ENCODE measurements at regions not wholly inside any gene's neighbourhood (a gene's known extent, or its start where the extent isn't known, plus 50 kb on each side); places are given as distances from the start of the nearest gene placed in this dataset.

- peak overlapping the region; percentile 83 for H3K27ac ChIP-seq (ENCODE audit: low read length)
- peaks cover 39% of the 10 kb centered on the region for H3K4me1 ChIP-seq (ENCODE audit: low read length)
- peak overlapping the region; percentile 42 for H3K4me2 ChIP-seq (ENCODE audit: low read length)
- H3K9ac ChIP-seq (ENCODE audit: low read length) = peak overlapping the region; percentile 28; the same call in 1 of the 2 replicates
- peaks cover 11% of the 10 kb centered on the region; the same call in 1 of the 2 replicates for H3K9me3 ChIP-seq (ENCODE audit: insufficient read depth, low read length)
- TF ChIP-seq EZH2phosphoT487 (IDR thresholded peaks at IDR 0.05; ENCODE audit: low read depth) (no peak), CTCF (IDR thresholded peaks at IDR 0.05; ENCODE audit: low read depth, low read length) (no peak)
- H3K4me3 ChIP-seq (ENCODE audit: low read length) = peak overlapping the region; percentile 29; the same call in 1 of the 2 replicates
- H2AFZ ChIP-seq (ENCODE audit: low read depth, low read length) = peak overlapping the region; percentile 37; the same call in 1 of the 2 replicates
- H3K79me2 ChIP-seq (ENCODE audit: low read length) = no peaks in the 10 kb centered on the region
- H3K36me3 ChIP-seq (replicated peaks; ENCODE audit: low read depth, low read length) = peaks cover 21% of the 10 kb centered on the region
- no peaks in the 10 kb centered on the region for H4K20me1 ChIP-seq (ENCODE audit: insufficient read depth, low read length)
- H3K27me3 ChIP-seq (ENCODE audit: low read depth, low read length) = no peaks in the 10 kb centered on the region
Observed at GRCh38 chr7:117995850-117996650, 122.8 kb upstream of the CTTNBP2 start.

- peaks cover 46% of the 10 kb centered on the region for H3K4me1 ChIP-seq (ENCODE audit: low read length)
- TF ChIP-seq CTCF (IDR thresholded peaks at IDR 0.05; ENCODE audit: low read depth, low read length) (no peak), EZH2phosphoT487 (IDR thresholded peaks at IDR 0.05; ENCODE audit: low read depth) (no peak)
- no peaks in the 10 kb centered on the region for H3K79me2 ChIP-seq (ENCODE audit: low read length)
- no peak overlapping the region for H2AFZ ChIP-seq (ENCODE audit: low read depth, low read length)
- H3K36me3 ChIP-seq (replicated peaks; ENCODE audit: low read depth, low read length) = peaks cover 21% of the 10 kb centered on the region
- no peak overlapping the region for H3K27ac ChIP-seq (ENCODE audit: low read length)
- H3K4me2 ChIP-seq (ENCODE audit: low read length) = no peak overlapping the region
- H3K27me3 ChIP-seq (ENCODE audit: low read depth, low read length) = no peaks in the 10 kb centered on the region; the same call in 1 of the 2 replicates
- H4K20me1 ChIP-seq (ENCODE audit: insufficient read depth, low read length) = no peaks in the 10 kb centered on the region
- peaks cover 11% of the 10 kb centered on the region; the same call in 1 of the 2 replicates for H3K9me3 ChIP-seq (ENCODE audit: insufficient read depth, low read length)
- no peak overlapping the region for H3K9ac ChIP-seq (ENCODE audit: low read length)
- no peak overlapping the region for H3K4me3 ChIP-seq (ENCODE audit: low read length)
Observed at GRCh38 chr7:117997862-117998825, 124.9 kb upstream of the CTTNBP2 start.

- H3K36me3 ChIP-seq (replicated peaks; ENCODE audit: low read depth, low read length) = peaks cover 21% of the 10 kb centered on the region
- H3K9me3 ChIP-seq (ENCODE audit: insufficient read depth, low read length) = peaks cover 11% of the 10 kb centered on the region; the same call in 1 of the 2 replicates
- H3K4me3 ChIP-seq (ENCODE audit: low read length) = no peak overlapping the region
- H3K4me1 ChIP-seq (ENCODE audit: low read length) = peaks cover 37% of the 10 kb centered on the region
- TF ChIP-seq EZH2phosphoT487 (IDR thresholded peaks at IDR 0.05; ENCODE audit: low read depth) = no peak
- TF ChIP-seq CTCF (IDR thresholded peaks at IDR 0.05; ENCODE audit: low read depth, low read length) = no peak
- no peaks in the 10 kb centered on the region; the same call in 1 of the 2 replicates for H3K27me3 ChIP-seq (ENCODE audit: low read depth, low read length)
- H3K27ac ChIP-seq (ENCODE audit: low read length) = no peak overlapping the region
- no peaks in the 10 kb centered on the region for H3K79me2 ChIP-seq (ENCODE audit: low read length)
- no peaks in the 10 kb centered on the region for H4K20me1 ChIP-seq (ENCODE audit: insufficient read depth, low read length)
- H2AFZ ChIP-seq (ENCODE audit: low read depth, low read length) = no peak overlapping the region
- H3K9ac ChIP-seq (ENCODE audit: low read length) = no peak overlapping the region
- H3K4me2 ChIP-seq (ENCODE audit: low read length) = no peak overlapping the region
Observed at GRCh38 chr7:118000480-118001202, 127.4 kb upstream of the CTTNBP2 start.

Measured in OCI-LY3 (cell line).